Left renal cortex interstitium (tissue), 4 donors: ENCODE measurements at regions not wholly inside any gene's neighbourhood (a gene's known extent, or its start where the extent isn't known, plus 50 kb on each side); places are given as distances from the start of the nearest gene placed in this dataset.
"Not testable (repeated sequence)": the region's sequence is repeated elsewhere in the genome, so short reads cannot be mapped to it uniquely, and the experiment has no call there.

ENCODE experiments used
- DNase-seq, 4 donors: peaks; one replicate each; pipeline ENCODE4 v3.0.0-alpha.2; 2013; ENCODE audit warnings: low read depth in 4 of 4, low spot score in 2 of 4, missing footprints in 1 of 4

DNA sequence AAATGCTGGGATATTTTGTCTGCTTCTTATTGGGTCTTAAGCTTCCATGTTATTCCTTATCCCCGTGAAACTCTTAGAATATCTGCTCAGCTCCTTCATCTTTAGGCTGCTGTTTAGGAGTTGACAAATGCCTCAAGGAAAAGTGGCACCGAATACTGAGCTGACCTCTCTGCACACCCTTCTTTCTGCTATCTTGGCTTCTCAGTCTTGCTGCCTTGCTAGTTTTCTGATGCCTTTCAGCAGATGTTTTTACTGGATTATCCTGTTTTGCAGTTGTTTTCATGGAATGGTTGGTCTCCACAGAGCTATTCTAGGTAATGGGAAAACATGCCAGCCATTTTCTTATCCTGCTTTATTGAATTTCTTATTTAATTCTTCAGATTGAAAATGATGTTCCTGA, 86.3 kb downstream of the GYPE start:
- no peak for DNase-seq

DNA sequence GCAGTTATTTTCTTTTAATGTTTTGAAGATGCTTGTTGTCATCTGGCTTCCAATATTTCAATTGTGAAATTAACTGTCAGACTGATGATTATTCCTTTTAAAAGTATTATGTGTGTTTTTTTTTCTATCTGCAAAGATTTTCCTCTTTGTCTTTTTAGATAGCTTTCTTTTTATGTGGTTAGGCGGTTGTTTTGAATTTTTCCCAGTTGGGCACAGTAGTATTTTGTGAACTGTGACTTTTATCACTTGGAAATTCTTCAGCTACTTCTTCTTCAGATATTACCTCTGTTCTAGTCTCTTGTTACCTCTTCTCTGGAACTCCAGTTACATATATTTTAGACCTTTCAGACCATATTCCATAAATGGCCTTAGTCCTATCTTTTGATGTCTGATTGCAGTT, 87.5 kb downstream of the GYPE start:
- not testable (repeated sequence) for DNase-seq

DNA sequence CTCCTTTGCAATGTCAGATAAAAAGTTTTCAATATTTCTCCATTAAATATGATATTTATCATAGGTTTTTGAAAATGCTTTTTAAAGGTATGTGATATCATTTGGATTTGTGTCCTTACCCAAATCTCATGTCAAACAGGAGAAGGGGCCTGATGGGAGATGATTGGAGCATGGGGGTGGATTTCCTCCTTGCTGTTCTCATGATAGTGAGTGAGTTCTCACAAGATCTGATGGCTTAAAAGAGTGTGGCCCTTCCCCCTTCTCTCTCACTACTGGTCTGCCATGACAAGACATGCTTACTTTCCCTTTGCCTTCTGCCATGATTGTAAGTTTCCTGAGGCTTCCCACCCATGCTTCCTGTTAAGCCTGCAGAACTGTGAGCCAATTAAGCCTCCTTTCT, 90.0 kb downstream of the GYPE start:
- not testable (repeated sequence) for DNase-seq

DNA sequence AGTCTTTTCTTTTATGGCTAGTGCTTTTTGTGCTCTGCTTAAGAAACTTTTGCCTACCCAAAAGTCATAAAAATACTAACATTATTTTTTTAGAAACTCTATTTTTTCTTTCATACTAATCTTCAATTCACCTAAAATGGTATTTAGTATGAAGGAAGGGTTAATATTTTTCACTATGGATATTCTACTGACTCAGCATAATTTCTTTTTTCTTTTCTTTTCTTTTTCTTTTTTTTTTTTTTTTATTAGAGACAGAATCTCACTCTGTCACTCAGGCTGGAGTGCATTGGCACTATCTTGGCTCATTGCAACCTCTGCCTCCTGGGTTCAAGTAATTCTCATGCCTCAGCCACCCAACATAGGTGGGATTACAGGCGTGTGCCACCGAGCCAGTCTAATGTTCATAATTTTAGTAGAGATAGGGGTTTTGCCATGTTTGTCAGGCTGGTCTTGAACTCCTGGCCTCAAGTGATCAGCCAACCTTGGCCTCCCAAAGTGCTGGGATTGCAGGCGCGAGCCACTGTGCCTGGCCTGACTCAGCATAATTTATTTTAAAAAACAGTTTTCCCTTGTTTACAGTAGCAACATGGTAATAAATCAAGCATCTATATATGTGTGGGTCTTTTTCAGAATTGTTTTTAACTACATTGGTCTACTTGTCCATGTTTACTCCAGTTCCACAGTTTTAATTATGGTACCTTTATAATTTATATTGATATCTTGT, 91.8 kb downstream of the GYPE start:
- DNase-seq = not testable (repeated sequence)

DNA sequence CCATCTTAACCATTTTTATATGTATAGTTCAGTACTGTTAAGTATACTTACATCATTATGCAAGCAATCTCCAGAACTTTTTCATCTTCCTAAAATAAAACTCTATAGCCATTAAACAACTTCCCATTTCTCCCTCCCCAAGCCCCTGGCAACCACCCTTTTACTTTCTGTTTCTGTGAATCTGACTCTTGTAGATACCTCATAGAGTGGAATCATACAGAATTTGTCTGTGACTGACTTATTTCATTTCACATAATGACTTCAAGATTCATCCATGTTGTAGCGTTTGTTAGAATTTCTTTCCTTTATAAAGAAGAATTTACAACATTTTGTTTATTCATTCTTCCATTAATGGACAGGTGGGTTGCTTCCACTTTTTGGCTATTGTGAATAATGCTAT, 91.2 kb upstream of the FREM3 start:
- DNase-seq = not testable (repeated sequence)

DNA sequence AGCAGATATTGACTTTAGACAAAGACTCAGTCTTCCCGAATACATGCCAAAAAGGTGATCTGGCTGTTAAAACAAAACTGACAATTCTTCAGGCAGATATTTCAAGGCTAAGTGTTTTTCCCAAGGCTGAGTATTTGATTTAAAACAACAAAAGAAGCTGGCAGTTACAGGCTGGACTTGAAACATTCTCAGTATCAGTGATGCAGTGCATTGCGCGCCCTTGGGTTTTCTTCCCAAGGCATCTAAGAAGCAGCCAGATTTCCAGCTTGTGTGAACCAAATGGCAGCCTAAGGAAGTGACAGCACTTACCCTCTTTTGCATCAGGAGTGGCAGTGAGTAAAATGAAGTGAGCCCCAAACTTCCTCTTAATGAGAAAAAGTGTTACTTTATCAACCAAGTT, 90.0 kb upstream of the FREM3 start:
- DNase-seq = not testable (repeated sequence)

DNA sequence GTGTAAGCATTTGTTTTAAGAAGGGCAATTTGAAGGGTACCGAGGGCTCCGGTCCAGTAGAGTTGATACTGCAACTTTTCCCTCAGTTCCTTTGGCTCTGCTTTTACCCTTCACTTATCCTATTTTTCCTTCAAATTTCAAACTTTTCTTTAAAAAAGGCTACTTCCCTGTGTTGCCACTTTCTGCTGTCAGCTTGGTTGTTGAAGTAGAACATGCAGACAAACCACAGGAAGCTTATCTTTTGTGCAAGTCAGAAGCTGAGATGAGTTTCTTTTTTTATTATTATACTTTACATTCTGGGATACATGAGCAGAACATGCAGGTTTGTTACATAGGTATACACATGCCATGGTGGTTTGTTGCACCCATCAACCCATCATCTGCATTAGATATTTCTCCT, 89.1 kb upstream of the FREM3 start:
- not testable (repeated sequence) for DNase-seq

DNA sequence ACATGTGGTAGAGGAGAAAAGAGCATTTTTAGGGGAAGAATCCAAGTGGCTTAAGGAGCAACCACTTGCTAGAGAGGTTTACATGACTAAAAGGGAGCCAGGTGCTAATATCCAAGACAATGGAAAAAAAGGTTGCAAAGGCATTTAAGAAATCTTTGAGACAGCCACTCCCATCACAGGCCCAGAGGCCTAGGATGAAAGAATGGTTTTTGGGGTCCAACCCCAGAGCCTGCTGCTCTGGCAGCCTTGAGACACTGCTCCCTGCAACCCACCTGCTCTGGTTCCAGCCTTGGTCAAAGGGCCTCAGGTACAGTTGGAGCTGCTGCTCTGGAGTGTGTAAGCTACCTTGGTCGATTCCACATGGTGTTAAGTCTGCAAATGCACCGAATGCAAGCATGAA, 84.1 kb upstream of the FREM3 start:
- DNase-seq = no peak

DNA sequence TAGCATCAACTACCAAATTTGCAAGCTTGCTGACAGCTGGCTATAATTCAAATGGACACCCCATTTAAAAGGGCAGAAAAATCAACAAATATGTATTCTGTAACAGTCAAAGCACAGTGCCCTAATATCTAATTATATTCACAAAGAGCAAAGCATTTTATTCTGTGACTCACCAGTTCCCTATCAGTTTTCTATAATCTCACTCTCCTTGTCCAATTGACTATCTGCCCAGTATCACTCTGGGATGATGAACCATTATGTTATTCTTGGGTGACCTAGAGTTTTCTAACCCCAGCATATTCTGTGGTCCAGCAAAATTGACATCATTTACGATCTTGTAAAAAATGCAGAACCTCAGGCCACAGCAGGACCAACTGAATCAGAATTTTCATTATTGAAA, 82.0 kb upstream of the FREM3 start:
- DNase-seq = no peak

DNA sequence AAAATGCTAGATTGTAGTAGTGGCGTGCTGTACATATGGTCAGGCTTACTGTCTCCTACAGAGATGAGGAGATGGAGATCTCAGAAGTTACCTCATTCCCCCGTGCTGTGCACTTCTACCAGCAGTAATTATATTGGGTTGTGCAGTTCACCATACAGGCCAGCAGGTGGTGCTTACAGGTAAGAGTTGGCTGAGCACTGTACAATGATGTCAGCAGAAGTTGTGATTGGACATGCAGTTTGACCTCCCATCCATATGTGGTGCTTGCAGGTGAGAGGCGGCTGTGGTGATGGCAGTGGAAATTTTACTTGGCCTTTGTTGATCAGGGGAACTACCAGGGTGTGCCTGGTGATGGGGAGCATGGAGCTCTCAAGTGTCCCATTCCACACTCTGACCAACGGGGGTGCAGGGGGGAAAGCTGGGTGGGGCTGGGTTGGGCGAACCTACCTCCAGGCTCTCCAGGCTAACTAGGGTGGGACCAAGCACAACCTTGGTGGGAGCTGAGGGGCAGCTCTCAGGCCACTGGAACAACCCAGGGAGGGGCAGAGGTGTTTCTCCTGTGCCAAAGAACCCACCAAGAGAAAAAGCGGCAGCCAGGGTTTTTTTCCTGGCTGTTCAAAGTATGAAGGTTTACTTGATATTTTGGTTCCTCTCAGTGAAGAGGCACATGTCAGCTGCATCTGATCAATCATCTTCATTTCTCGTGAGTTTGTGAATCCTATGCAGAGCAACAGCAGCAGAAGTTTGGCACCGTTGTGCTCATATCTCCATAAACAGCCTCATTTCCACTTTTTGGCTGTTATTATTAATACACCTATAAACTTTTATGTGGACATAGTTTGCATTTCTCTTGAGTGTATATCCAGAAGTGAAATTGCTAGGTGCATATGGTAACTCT, 73.8 kb upstream of the FREM3 start:
- DNase-seq = peak in 1 of 4 donors; percentile 2

DNA sequence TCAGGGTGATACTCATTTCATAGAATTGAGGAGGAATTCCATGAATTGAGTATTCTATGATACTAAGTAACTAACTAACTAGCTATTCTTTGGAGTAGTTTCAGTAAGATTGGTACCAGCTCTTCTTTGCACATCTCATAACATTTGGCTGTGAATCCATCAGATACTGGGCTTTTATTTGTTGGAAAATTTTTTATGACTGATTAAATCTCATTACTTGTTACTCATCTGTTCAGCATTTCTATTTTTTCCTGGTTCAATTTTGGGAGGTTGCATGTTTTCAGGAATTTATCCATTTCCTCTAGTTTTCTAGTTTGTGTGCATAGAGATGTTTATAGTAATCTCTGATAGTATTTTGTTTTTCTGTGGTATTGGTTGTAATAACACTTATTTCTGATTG, 70.8 kb upstream of the FREM3 start:
- no peak for DNase-seq

DNA sequence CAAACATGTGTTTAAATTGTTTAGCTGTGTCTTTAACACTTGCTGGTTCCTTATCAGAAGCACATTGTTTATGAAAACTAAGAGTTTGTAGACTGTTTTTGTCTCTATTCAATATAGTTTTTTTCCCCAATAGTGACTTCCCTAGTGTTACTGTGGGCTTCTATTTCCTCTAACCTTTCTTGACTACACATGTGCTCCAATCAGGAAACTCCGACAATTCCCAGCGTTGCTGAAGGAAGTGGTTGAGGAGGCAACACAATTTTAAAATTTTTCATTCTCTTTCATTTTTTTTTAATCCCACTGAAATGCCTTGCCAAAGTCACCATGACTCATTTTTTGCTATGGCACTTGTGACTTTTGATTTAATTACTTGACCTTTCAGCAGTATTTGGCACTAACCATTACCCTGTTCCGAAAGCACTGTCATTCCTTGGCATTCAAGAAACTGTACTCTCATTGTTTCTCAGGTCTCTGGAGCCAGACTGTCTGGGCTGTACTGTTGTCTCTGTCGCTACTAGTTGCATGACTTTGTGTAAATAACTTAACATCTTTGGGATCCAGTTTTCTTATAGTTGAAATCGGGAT, 67.6 kb upstream of the FREM3 start:
- no peak for DNase-seq

DNA sequence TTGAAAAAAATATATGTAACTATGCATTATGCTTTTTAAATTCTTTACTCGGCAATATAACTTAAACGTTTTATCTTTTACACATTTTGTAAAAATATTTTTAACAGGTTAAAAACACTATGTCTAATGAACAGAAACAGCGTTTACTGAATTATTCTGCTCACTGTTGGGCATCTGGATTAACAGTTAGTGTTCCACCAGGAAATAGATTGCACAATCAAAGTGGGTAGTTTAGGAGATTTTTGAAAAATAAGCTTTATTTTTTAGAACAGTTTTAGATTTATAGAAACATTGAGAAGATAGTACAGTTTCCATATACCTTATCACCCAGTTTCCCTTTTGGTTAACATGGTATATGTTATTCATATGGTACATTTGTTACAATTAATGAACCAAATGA, 63.1 kb upstream of the FREM3 start:
- DNase-seq = no peak

DNA sequence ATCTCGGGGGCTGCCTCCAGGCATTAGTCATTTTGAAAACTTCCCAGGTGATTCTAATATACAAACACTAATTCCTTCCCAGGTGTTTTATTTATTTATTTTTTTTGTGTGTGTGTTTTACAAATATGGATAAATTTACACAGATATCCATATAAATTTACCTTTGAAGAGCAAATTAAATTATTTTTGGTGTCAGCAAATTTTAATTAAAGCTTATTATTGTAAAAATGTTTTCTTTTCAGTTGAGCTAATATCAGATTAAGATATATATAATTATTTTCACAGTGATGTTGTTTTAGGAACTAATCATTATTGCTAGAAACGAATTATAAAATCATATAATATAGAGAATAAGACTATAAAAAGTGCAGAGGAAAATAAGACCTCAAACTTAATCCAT, 62.0 kb upstream of the FREM3 start:
- DNase-seq = no peak
